ENCODE measurements at regions not wholly inside any gene's neighbourhood (a gene's known extent, or its start where the extent isn't known, plus 50 kb on each side); places are given as distances from the start of the nearest gene placed in this dataset.

DNA sequence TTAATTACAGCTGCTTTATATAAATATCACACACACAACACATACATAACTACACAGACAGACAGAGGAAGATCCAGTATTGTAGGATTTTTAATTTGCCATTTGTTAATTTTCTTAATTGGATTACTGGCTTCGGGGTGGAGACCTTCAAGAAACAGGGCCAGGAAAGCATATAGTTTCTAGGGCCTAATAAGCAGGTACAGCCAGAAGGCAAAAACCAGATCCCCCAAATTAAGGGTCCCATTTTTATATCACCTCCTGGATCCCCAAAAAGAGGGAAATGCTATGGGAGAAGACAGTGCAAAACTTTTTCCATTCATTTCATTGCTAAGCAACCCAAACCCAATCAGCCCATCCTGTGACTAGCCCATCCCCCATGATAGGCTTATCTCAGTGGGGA lies 373.3 kb upstream of the FAM174A start:
- no peaks in the 10 kb centered on the region for H3F3A ChIP-seq (ENCODE audit: control insufficient read depth, insufficient read depth)
- H3K4me2 ChIP-seq (ENCODE audit: low read length) = no peak overlapping the region

GRCh38 chr5:100157066-100157465 lies 378.1 kb upstream of the FAM174A start:
- Histone ChIP-seq H3K9me2 (replicated peaks; ENCODE audit: control insufficient read depth, low read length) (no peaks in the 10 kb centered on the region), H3F3A (ENCODE audit: control insufficient read depth, insufficient read depth) (no peaks in the 10 kb centered on the region), H3K27me3 (ENCODE audit: control insufficient read depth, low read length) (no peaks in the 10 kb centered on the region), H3K27ac (ENCODE audit: low read depth, low read length) (no peak overlapping the region), H3K4me2 (ENCODE audit: low read length) (no peak overlapping the region), H3K4me1 (ENCODE audit: control insufficient read depth, low read length) (no peaks in the 10 kb centered on the region), H4K20me1 (ENCODE audit: control insufficient read depth, insufficient read depth, low read depth, low read length) (no peaks in the 10 kb centered on the region), H3K36me3 (ENCODE audit: control insufficient read depth, low read length) (no peaks in the 10 kb centered on the region), H3K79me2 (ENCODE audit: control insufficient read depth, low read length) (no peaks in the 10 kb centered on the region), H3K4me3 (ENCODE audit: low read length) (no peak overlapping the region), H3K9me3 (ENCODE audit: control insufficient read depth, insufficient read depth, low read length) (peaks cover 2% of the 10 kb centered on the region; the same call in 1 of the 2 replicates)
- TF ChIP-seq, protein P1, sequence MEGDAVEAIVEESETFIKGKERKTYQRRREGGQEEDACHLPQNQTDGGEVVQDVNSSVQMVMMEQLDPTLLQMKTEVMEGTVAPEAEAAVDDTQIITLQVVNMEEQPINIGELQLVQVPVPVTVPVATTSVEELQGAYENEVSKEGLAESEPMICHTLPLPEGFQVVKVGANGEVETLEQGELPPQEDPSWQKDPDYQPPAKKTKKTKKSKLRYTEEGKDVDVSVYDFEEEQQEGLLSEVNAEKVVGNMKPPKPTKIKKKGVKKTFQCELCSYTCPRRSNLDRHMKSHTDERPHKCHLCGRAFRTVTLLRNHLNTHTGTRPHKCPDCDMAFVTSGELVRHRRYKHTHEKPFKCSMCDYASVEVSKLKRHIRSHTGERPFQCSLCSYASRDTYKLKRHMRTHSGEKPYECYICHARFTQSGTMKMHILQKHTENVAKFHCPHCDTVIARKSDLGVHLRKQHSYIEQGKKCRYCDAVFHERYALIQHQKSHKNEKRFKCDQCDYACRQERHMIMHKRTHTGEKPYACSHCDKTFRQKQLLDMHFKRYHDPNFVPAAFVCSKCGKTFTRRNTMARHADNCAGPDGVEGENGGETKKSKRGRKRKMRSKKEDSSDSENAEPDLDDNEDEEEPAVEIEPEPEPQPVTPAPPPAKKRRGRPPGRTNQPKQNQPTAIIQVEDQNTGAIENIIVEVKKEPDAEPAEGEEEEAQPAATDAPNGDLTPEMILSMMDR (IDR thresholded peaks at IDR 0.05; ENCODE audit: low read depth, low read length, poor library complexity, severe bottlenecking) = no peak
- no peak for TF ChIP-seq EZH2phosphoT487 (IDR thresholded peaks at IDR 0.05; ENCODE audit: borderline replicate concordance, low read length)

More for the DNA sequence above, 373.3 kb upstream of the FAM174A start:
- Histone ChIP-seq H3K9me2 (replicated peaks; ENCODE audit: control insufficient read depth, low read length) (no peaks in the 10 kb centered on the region), H3K36me3 (ENCODE audit: control insufficient read depth, low read length) (no peaks in the 10 kb centered on the region), H3K4me1 (ENCODE audit: control insufficient read depth, low read length) (no peaks in the 10 kb centered on the region), H3K27ac (ENCODE audit: low read depth, low read length) (no peak overlapping the region), H4K20me1 (ENCODE audit: control insufficient read depth, insufficient read depth, low read depth, low read length) (no peaks in the 10 kb centered on the region), H3K79me2 (ENCODE audit: control insufficient read depth, low read length) (no peaks in the 10 kb centered on the region), H3K9me3 (ENCODE audit: control insufficient read depth, insufficient read depth, low read length) (peaks cover 11% of the 10 kb centered on the region; the same call in 1 of the 2 replicates), H3K4me3 (ENCODE audit: low read length) (no peak overlapping the region), H3K27me3 (ENCODE audit: control insufficient read depth, low read length) (no peaks in the 10 kb centered on the region)
- TF ChIP-seq EZH2phosphoT487 (IDR thresholded peaks at IDR 0.05; ENCODE audit: borderline replicate concordance, low read length) = no peak
- TF ChIP-seq, protein P1 (IDR thresholded peaks at IDR 0.05; ENCODE audit: low read depth, low read length, poor library complexity, severe bottlenecking) = no peak

GRCh38 chr5:100148239-100148638 lies 386.9 kb upstream of the FAM174A start:
- TF ChIP-seq, protein P1 (IDR thresholded peaks at IDR 0.05; ENCODE audit: low read depth, low read length, poor library complexity, severe bottlenecking) = no peak
- TF ChIP-seq EZH2phosphoT487 (IDR thresholded peaks at IDR 0.05; ENCODE audit: borderline replicate concordance, low read length) = no peak
- H3K9me2 ChIP-seq (replicated peaks; ENCODE audit: control insufficient read depth, low read length) = no peaks in the 10 kb centered on the region
- no peaks in the 10 kb centered on the region for H3F3A ChIP-seq (ENCODE audit: control insufficient read depth, insufficient read depth)
- H3K27ac ChIP-seq (ENCODE audit: low read depth, low read length) = no peak overlapping the region
- no peaks in the 10 kb centered on the region for H4K20me1 ChIP-seq (ENCODE audit: control insufficient read depth, insufficient read depth, low read depth, low read length)
- H3K4me1 ChIP-seq (ENCODE audit: control insufficient read depth, low read length) = no peaks in the 10 kb centered on the region
- H3K36me3 ChIP-seq (ENCODE audit: control insufficient read depth, low read length) = no peaks in the 10 kb centered on the region
- H3K4me3 ChIP-seq (ENCODE audit: low read length) = no peak overlapping the region
- no peak overlapping the region for H3K4me2 ChIP-seq (ENCODE audit: low read length)
- no peaks in the 10 kb centered on the region for H3K79me2 ChIP-seq (ENCODE audit: control insufficient read depth, low read length)
- no peaks in the 10 kb centered on the region for H3K9me3 ChIP-seq (ENCODE audit: control insufficient read depth, insufficient read depth, low read length)
- no peaks in the 10 kb centered on the region for H3K27me3 ChIP-seq (ENCODE audit: control insufficient read depth, low read length)
